ENCODE measurements at regions not wholly inside any gene's neighbourhood (a gene's known extent, or its start where the extent isn't known, plus 50 kb on each side); places are given as distances from the start of the nearest gene placed in this dataset.

- no peak for TF ChIP-seq TAF1 (IDR thresholded peaks at IDR 0.05; ENCODE audit: borderline replicate concordance, low read depth, low read length)
- no peak for TF ChIP-seq POLR2A (IDR thresholded peaks at IDR 0.05; ENCODE audit: low read depth, low read length)
- TF ChIP-seq POLR2AphosphoS5 (IDR thresholded peaks at IDR 0.05; ENCODE audit: low read depth, low read length), result no peak
Measured at GRCh38 chr19:32171719-32172151, 173.7 kb upstream of the ZNF507 start.

All from GM12892 (cell line).